Osteocyte (in vitro differentiated cells): ENCODE measurements at regions not wholly inside any gene's neighbourhood (a gene's known extent, or its start where the extent isn't known, plus 50 kb on each side); places are given as distances from the start of the nearest gene placed in this dataset.

Experiments used
- DNase-seq: peaks from one replicate; pipeline ENCODE4 v3.0.0; 2021; ENCODE audit warnings: mixed read lengths; ENCODE audit not compliant: unreplicated experiment; ENCODE audit errors: extremely low spot score
- H3K27ac Mint-ChIP-seq: one replicate; pipeline ENCODE4 v1.8.0; 2021; ENCODE audit warnings: mild to moderate bottlenecking, mixed read lengths; ENCODE audit not compliant: unreplicated experiment
- H3K27me3 Mint-ChIP-seq: one replicate; pipeline ENCODE4 v1.8.0; 2021; ENCODE audit warnings: mixed read lengths; ENCODE audit not compliant: unreplicated experiment
- H3K36me3 Mint-ChIP-seq: one replicate; pipeline ENCODE4 v1.8.0; 2021; ENCODE audit warnings: mixed read lengths; ENCODE audit not compliant: unreplicated experiment
- H3K4me1 Mint-ChIP-seq: one replicate; pipeline ENCODE4 v1.8.0; 2021; ENCODE audit warnings: mixed read lengths; ENCODE audit not compliant: unreplicated experiment
- H3K4me3 Mint-ChIP-seq: one replicate; pipeline ENCODE4 v1.8.0; 2021; ENCODE audit warnings: mild to moderate bottlenecking, moderate library complexity, mixed read lengths; ENCODE audit not compliant: unreplicated experiment
- H3K9me3 Mint-ChIP-seq: one replicate; pipeline ENCODE4 v1.8.0; 2021; ENCODE audit warnings: mixed read lengths; ENCODE audit not compliant: unreplicated experiment
- CTCF ChIP-seq: fragments of 200-600 bp; sonication (generic); IDR thresholded peaks from 2 replicates; pipeline ENCODE4 v1.5.0; 2021; ENCODE audit warnings: antibody characterized with exemption, mild to moderate bottlenecking, moderate library complexity

GRCh38 chr18:43751835-43752234 is 474.5 kb upstream of the SYT4 start:
- peaks cover 12% of the 10 kb centered on the region for H3K9me3 Mint-ChIP-seq
- no peaks in the 10 kb centered on the region for H3K27me3 Mint-ChIP-seq
- peaks cover 6% of the 10 kb centered on the region for H3K4me1 Mint-ChIP-seq
- TF ChIP-seq CTCF: no peak
- no peak for DNase-seq
- no peak overlapping the region for H3K4me3 Mint-ChIP-seq
- H3K36me3 Mint-ChIP-seq: peaks cover 17% of the 10 kb centered on the region
- H3K27ac Mint-ChIP-seq: no peak overlapping the region

GRCh38 chr18:43757273-43757672 is 480.0 kb upstream of the SYT4 start:
- H3K36me3 Mint-ChIP-seq: peaks cover 9% of the 10 kb centered on the region
- no peak for TF ChIP-seq CTCF
- DNase-seq: no peak
- no peak overlapping the region for H3K27ac Mint-ChIP-seq
- H3K4me3 Mint-ChIP-seq: no peak overlapping the region
- peaks cover 5% of the 10 kb centered on the region for H3K9me3 Mint-ChIP-seq
- H3K4me1 Mint-ChIP-seq: peaks cover 15% of the 10 kb centered on the region
- no peaks in the 10 kb centered on the region for H3K27me3 Mint-ChIP-seq

- H3K4me3 Mint-ChIP-seq: no peak overlapping the region
- no peaks in the 10 kb centered on the region for H3K27me3 Mint-ChIP-seq
- no peak for DNase-seq
- no peak for TF ChIP-seq CTCF
- H3K36me3 Mint-ChIP-seq: peaks cover 7% of the 10 kb centered on the region
- no peak overlapping the region for H3K27ac Mint-ChIP-seq
- H3K9me3 Mint-ChIP-seq: peaks cover 9% of the 10 kb centered on the region
- H3K4me1 Mint-ChIP-seq: peaks cover 15% of the 10 kb centered on the region
Observed at GRCh38 chr18:43758734-43759133, 481.4 kb upstream of the SYT4 start.

GRCh38 chr18:43760010-43760409 is 482.7 kb upstream of the SYT4 start:
- Mint-ChIP-seq H3K4me1 (peaks cover 15% of the 10 kb centered on the region), H3K9me3 (peaks cover 4% of the 10 kb centered on the region), H3K4me3 (no peak overlapping the region), H3K27ac (no peak overlapping the region), H3K27me3 (no peaks in the 10 kb centered on the region), H3K36me3 (peaks cover 7% of the 10 kb centered on the region)
- DNase-seq: no peak
- no peak for TF ChIP-seq CTCF

GRCh38 chr18:43772907-43773306 is 495.6 kb upstream of the SYT4 start:
- Mint-ChIP-seq H3K4me3 (no peak overlapping the region), H3K27ac (no peak overlapping the region), H3K27me3 (no peaks in the 10 kb centered on the region), H3K36me3 (peaks cover 1% of the 10 kb centered on the region), H3K4me1 (peaks cover 13% of the 10 kb centered on the region), H3K9me3 (peaks cover 19% of the 10 kb centered on the region)
- TF ChIP-seq CTCF: no peak
- no peak for DNase-seq
